Esophagus muscularis mucosa (tissue), 4 donors: ENCODE measurements at regions not wholly inside any gene's neighbourhood (a gene's known extent, or its start where the extent isn't known, plus 50 kb on each side); places are given as distances from the start of the nearest gene placed in this dataset.

Source experiments
- DNase-seq: peaks from one replicate; pipeline ENCODE4 v3.0.0-alpha.2; 2017; ENCODE audit errors: extremely low spot score
- H3K27ac ChIP-seq, 4 donors: fragments of 200-600 bp; sonication (generic); replicated peaks in 1 of 4; 1 replicate in 3 of 4; 2 replicates in 1 of 4; pipeline ENCODE4 v1.5.1; 2016 to 2019; ENCODE audit warnings: mild to moderate bottlenecking in 1 of 4
- H3K27me3 ChIP-seq, 4 donors: fragments of 200-600 bp; sonication (generic); one replicate each; pipeline versions ENCODE4 v1.5.1 to v1.6.0; 2016 to 2019
- H3K36me3 ChIP-seq, 4 donors: fragments of 200-600 bp; sonication (generic); one replicate each; pipeline ENCODE4 v1.5.1; 2016 to 2019
- H3K4me1 ChIP-seq, 4 donors: fragments of 200-600 bp; sonication (generic); one replicate each; pipeline ENCODE4 v1.5.1; 2016 to 2019
- H3K4me3 ChIP-seq, 4 donors: fragments of 200-600 bp; sonication (generic); 1 replicate in 2 of 4; 2 replicates in 2 of 4; pipeline ENCODE4 v1.5.1; 2016 to 2019; ENCODE audit warnings: mild to moderate bottlenecking in 4 of 4, moderate library complexity in 1 of 4
- H3K9me3 ChIP-seq, 4 donors: fragments of 200-600 bp; sonication (generic); 1 replicate in 3 of 4; 2 replicates in 1 of 4; pipeline ENCODE4 v1.5.1; 2016 to 2019
- EP300 ChIP-seq: sonication (generic); formaldehyde crosslinking; IDR thresholded peaks from one replicate; pipeline ENCODE4 v1.6.1; 2017; ENCODE audit warnings: antibody characterized with exemption
- POLR2A ChIP-seq: fragments of 450-650 bp; IDR thresholded peaks from one replicate; pipeline ENCODE4 v1.6.1; 2017; ENCODE audit warnings: antibody characterized with exemption, moderate library complexity, mild to moderate bottlenecking, low read depth
- POLR2AphosphoS5 ChIP-seq, 2 donors: sonication (generic); formaldehyde crosslinking; IDR thresholded peaks; one replicate each; pipeline ENCODE4 v1.6.1; 2017; ENCODE audit warnings: antibody characterized with exemption in 2 of 2
- WGBS: methylation state at CpG from one replicate; pipeline ENCODE4 v1.1.5; 2018; 5-methylcytosine and 5-hydroxymethylcytosine counted together
- intact Hi-C: fragments of 100-400 bp; cut with DNase I; formaldehyde crosslinking; loops from one replicate; pipeline ENCODE4 v1.15.1; 2023
- TF ChIP-seq, protein P1 (sequence below), 3 experiments: fragments of 200-600 bp in 2 of 3; fragments of 450-650 bp in 1 of 3; sonication (generic) in 2 of 3; IDR thresholded peaks; one replicate each; pipeline ENCODE4 v1.5.1; 2017 to 2019; ENCODE audit warnings: antibody characterized with exemption in 3 of 3, mild to moderate bottlenecking in 2 of 3, moderate library complexity in 1 of 3

DNA sequence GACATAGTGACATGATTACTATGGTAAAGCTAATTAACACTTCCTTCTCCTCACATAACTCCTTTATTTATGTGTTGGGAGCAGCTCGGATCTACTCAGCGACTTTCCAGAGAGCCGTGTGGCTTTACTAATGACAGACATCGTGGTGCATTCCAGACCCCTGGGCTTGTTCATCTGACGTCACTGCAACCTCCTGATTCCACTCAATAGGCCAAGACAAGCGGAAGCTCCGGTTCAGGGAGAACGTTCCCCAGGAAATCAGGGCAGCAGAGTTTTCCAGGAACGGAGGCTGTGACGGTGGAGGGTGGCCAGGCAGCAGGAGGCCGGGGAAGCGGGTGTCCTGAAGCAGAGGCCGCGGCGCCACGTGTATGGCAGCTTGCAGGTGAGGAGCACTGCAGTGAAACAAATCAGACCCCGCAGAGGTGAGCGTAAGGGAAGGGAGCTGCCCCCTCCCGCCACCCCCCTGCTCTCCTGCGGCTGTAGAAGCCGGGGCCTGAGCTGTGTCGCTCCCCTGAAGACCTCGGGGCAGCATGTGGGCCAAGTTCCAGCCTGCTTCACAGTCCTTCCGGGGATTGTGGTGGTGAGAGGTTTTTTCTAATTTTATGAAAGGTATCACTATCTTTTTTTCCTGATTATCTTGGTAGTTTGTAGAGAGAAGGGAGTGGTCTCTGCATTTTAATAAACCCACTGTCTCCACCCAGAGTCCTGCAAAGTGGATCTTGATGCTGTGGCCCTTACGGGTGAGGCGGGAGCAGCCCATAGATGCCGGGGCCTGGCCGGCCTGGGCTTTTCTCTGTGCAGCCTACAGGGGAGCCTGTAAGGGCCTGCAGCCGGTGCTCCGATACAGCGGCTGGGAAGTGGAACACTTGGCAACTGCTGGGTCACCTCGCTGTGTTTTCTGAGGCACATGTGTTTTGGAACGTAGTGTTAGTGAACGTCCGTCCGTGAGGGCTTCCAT is 220.4 kb upstream of the IRX4 start:
- Histone ChIP-seq H3K27ac (no peak overlapping the region), H3K9me3 (peaks cover 0 to 12% (median 9%) of the 10 kb centered on the region in 4 donors), H3K4me3 (no peak overlapping the region), H3K27me3 (peaks cover 0 to 24% (median 0%) of the 10 kb centered on the region in 4 donors), H3K4me1 (no peaks in the 10 kb centered on the region), H3K36me3 (no peaks in the 10 kb centered on the region)
- intact Hi-C loops = no loop called here
- WGBS = 87% methylated on average over 30 of the region's 36 CpGs
- no peak for DNase-seq
- TF ChIP-seq EP300 = no peak
- TF ChIP-seq POLR2A = no peak
- TF ChIP-seq POLR2AphosphoS5 (IDR thresholded peaks at IDR 0.05) = no peak
- TF ChIP-seq, protein P1, sequence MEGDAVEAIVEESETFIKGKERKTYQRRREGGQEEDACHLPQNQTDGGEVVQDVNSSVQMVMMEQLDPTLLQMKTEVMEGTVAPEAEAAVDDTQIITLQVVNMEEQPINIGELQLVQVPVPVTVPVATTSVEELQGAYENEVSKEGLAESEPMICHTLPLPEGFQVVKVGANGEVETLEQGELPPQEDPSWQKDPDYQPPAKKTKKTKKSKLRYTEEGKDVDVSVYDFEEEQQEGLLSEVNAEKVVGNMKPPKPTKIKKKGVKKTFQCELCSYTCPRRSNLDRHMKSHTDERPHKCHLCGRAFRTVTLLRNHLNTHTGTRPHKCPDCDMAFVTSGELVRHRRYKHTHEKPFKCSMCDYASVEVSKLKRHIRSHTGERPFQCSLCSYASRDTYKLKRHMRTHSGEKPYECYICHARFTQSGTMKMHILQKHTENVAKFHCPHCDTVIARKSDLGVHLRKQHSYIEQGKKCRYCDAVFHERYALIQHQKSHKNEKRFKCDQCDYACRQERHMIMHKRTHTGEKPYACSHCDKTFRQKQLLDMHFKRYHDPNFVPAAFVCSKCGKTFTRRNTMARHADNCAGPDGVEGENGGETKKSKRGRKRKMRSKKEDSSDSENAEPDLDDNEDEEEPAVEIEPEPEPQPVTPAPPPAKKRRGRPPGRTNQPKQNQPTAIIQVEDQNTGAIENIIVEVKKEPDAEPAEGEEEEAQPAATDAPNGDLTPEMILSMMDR (IDR thresholded peaks at IDR 0.05) = no peak

DNA sequence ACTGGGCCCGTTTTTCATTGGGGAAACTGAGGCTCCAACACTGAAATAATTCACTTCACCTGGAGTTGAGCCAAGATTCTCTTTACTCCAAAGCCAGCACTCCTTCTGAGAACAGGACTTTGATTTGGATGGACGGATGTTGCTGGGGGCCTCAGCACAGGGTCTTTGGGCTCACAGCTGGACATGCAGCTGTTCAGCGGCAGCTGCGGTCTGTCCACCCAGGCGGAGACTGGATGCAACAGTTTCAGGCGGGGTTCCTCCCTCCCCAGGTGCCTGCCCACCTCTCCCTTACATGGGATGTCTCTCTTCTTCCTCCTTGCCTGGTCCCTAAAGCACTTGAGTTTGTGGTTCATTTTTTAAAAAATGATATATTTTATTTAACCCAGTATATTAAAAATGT is 219.0 kb upstream of the IRX4 start:
- H3K4me3 ChIP-seq = no peak overlapping the region
- no peaks in the 10 kb centered on the region for H3K36me3 ChIP-seq
- TF ChIP-seq POLR2AphosphoS5 (IDR thresholded peaks at IDR 0.05) (no peak), EP300 (no peak), POLR2A (no peak)
- TF ChIP-seq, protein P1 (IDR thresholded peaks at IDR 0.05) = no peak
- 60% methylated on average over 6 of the region's 6 CpGs for WGBS
- H3K27me3 ChIP-seq = peaks cover 0 to 34% (median 0%) of the 10 kb centered on the region in 4 donors
- intact Hi-C loops = no loop called here
- no peak overlapping the region for H3K27ac ChIP-seq
- no peak for DNase-seq
- peaks cover 0 to 7% (median 6%) of the 10 kb centered on the region in 4 donors for H3K9me3 ChIP-seq
- no peaks in the 10 kb centered on the region for H3K4me1 ChIP-seq

DNA sequence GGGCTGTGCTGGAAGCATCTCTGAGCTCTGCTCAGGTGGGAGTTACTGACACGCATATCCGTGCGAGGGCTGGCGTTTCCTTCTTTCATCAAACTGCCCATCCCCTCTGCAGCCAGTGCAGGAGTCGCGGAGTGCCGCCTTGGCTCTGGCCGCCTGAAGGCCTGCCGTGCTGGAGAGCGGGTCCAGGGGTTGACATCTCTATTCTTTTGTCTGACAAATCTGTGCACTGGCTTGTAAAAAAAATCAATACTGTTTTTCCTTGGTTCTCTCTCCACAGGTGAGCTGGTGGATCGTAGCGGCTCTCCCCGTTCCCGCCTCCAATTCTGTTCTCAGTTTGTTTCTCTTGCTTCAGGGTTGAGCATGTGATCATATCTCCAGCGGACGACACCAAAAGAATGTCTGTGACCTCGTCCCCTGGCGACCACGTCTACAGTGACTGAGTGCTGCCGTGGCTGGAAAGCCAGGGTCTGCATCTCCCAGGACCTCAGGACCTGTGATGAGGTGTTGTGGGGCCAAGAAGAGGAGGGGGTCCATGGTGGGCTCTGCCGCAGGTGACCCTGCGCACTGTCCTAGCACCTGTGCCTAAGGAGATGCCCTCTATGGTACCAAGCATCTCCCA is 214.3 kb upstream of the IRX4 start:
- H3K9me3 ChIP-seq = peaks cover 0 to 4% (median 0%) of the 10 kb centered on the region in 4 donors
- intact Hi-C loops = no loop called here
- no peak overlapping the region for H3K4me3 ChIP-seq
- H3K27ac ChIP-seq = no peak overlapping the region
- peaks cover 0 to 21% (median 0%) of the 10 kb centered on the region in 4 donors for H3K27me3 ChIP-seq
- DNase-seq = no peak
- WGBS = 74% methylated on average over 22 of the region's 22 CpGs
- H3K4me1 ChIP-seq = no peaks in the 10 kb centered on the region
- H3K36me3 ChIP-seq = no peaks in the 10 kb centered on the region
- TF ChIP-seq, protein P1 (IDR thresholded peaks at IDR 0.05) = no peak
- TF ChIP-seq EP300 (no peak), POLR2A (no peak), POLR2AphosphoS5 (IDR thresholded peaks at IDR 0.05) (no peak)

DNA sequence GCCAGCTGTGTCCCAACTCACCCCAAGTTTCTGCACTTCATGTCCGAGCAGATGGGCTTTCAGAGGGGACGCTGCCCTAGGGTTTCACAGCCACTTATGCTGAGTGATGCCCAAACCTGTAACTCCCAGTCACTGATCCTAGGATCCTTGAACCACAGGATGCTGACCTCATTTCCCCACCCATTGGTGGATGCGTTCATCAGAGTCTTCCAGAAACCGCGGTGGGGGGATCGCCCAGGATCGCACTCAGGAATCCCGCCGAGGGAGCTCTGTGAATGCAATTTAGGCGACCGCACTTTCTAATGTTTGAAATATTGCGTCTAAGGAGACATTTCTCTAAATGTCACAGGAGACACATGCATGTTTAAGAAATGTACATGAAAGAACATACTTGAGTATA is 212.3 kb upstream of the IRX4 start:
- Histone ChIP-seq H3K4me1 (no peaks in the 10 kb centered on the region), H3K27me3 (peaks cover 0 to 13% (median 0%) of the 10 kb centered on the region in 4 donors), H3K4me3 (no peak overlapping the region), H3K36me3 (no peaks in the 10 kb centered on the region), H3K27ac (peak overlapping the region in 3 of 4 donors; percentile 57 to 73 (median 72)), H3K9me3 (peaks cover 0 to 4% (median 0%) of the 10 kb centered on the region in 4 donors)
- TF ChIP-seq, protein P1 (IDR thresholded peaks at IDR 0.05) = no peak
- TF ChIP-seq EP300 = no peak
- TF ChIP-seq POLR2A = no peak
- TF ChIP-seq POLR2AphosphoS5 (IDR thresholded peaks at IDR 0.05) = no peak
- WGBS = 89% methylated on average over 12 of the region's 12 CpGs
- peak; percentile 86 for DNase-seq
- intact Hi-C loops = no loop called here
